Neural progenitor cell (in vitro differentiated cells): ENCODE measurements at regions not wholly inside any gene's neighbourhood (a gene's known extent, or its start where the extent isn't known, plus 50 kb on each side); places are given as distances from the start of the nearest gene placed in this dataset.

ENCODE experiments used
- EZH2 ChIP-seq: fragments of 200-600 bp; sonication (generic); IDR thresholded peaks from 2 replicates; pipeline ENCODE4 v1.6.1; 2017; ENCODE audit warnings: antibody characterized with exemption, mild to moderate bottlenecking, moderate library complexity
- TF ChIP-seq, protein P1 (sequence below): fragments of 200-600 bp; sonication (generic); IDR thresholded peaks from 2 replicates; pipeline ENCODE4 v1.5.1; 2017; ENCODE audit warnings: antibody characterized with exemption, mild to moderate bottlenecking

- TF ChIP-seq, protein P1, sequence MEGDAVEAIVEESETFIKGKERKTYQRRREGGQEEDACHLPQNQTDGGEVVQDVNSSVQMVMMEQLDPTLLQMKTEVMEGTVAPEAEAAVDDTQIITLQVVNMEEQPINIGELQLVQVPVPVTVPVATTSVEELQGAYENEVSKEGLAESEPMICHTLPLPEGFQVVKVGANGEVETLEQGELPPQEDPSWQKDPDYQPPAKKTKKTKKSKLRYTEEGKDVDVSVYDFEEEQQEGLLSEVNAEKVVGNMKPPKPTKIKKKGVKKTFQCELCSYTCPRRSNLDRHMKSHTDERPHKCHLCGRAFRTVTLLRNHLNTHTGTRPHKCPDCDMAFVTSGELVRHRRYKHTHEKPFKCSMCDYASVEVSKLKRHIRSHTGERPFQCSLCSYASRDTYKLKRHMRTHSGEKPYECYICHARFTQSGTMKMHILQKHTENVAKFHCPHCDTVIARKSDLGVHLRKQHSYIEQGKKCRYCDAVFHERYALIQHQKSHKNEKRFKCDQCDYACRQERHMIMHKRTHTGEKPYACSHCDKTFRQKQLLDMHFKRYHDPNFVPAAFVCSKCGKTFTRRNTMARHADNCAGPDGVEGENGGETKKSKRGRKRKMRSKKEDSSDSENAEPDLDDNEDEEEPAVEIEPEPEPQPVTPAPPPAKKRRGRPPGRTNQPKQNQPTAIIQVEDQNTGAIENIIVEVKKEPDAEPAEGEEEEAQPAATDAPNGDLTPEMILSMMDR = no peak
- no peak for TF ChIP-seq EZH2
These were observed 152.6 kb upstream of the NUDT4 start for GRCh38 chr12:93225094-93225493.
